ENCODE measurements at regions not wholly inside any gene's neighbourhood (a gene's known extent, or its start where the extent isn't known, plus 50 kb on each side); places are given as distances from the start of the nearest gene placed in this dataset.

DNA sequence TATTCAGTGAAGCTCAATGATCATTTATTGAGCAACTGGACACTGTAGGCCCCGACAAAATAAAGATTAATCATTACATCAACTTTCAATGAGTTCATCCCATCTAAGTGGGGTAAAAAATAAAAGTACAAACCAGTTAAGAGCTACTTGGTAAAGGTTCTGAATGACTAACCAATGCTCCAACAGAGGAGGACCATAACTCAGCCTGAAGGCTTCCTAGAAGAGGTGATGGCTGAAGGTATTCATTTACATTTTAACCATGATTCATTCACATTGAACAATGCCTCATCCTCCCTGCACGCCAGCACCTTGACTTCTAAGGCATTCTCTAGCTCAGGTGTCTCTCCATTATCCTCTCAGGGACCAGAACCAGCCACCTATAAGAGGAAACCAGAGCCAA lies 201.4 kb downstream of the ZNF462 start:
- TF ChIP-seq, protein P1, sequence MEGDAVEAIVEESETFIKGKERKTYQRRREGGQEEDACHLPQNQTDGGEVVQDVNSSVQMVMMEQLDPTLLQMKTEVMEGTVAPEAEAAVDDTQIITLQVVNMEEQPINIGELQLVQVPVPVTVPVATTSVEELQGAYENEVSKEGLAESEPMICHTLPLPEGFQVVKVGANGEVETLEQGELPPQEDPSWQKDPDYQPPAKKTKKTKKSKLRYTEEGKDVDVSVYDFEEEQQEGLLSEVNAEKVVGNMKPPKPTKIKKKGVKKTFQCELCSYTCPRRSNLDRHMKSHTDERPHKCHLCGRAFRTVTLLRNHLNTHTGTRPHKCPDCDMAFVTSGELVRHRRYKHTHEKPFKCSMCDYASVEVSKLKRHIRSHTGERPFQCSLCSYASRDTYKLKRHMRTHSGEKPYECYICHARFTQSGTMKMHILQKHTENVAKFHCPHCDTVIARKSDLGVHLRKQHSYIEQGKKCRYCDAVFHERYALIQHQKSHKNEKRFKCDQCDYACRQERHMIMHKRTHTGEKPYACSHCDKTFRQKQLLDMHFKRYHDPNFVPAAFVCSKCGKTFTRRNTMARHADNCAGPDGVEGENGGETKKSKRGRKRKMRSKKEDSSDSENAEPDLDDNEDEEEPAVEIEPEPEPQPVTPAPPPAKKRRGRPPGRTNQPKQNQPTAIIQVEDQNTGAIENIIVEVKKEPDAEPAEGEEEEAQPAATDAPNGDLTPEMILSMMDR (IDR thresholded peaks at IDR 0.05) = no peak
- no peaks in the 10 kb centered on the region for H3K9me3 Mint-ChIP-seq
- H3K4me3 Mint-ChIP-seq = no peak overlapping the region
- no peak overlapping the region for H3K27ac Mint-ChIP-seq
- no peak for DNase-seq
- no peaks in the 10 kb centered on the region for H3K4me1 Mint-ChIP-seq (ENCODE audit: low read depth)
- H3K36me3 Mint-ChIP-seq (ENCODE audit: low read depth) = no peaks in the 10 kb centered on the region
- H3K27me3 Mint-ChIP-seq (ENCODE audit: insufficient read depth) = peaks cover 2% of the 10 kb centered on the region

DNA sequence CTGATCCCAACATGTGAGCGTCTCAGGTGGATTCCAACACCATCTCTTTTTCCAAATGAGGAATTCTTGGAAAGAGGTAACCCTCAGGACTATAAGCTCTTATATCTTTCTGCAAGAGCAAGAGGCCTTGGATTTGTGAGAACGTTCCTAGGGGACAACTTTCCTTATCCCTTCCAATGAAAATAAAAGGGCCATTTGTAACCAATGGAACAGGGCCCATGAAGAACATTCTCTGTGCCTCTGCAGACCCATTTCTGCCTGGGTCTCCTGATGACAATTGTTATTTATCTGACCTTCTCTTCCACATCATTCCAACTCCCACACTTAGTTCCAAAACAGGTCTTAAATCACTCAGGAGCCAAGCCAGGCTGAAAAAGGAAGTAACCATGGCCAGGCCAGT lies 202.6 kb downstream of the ZNF462 start:
- Mint-ChIP-seq H3K36me3 (ENCODE audit: low read depth) (no peaks in the 10 kb centered on the region), H3K4me1 (ENCODE audit: low read depth) (no peaks in the 10 kb centered on the region), H3K27me3 (ENCODE audit: insufficient read depth) (peaks cover 2% of the 10 kb centered on the region), H3K27ac (no peak overlapping the region), H3K9me3 (no peaks in the 10 kb centered on the region), H3K4me3 (no peak overlapping the region)
- no peak for DNase-seq
- TF ChIP-seq, protein P1 (IDR thresholded peaks at IDR 0.05) = no peak

DNA sequence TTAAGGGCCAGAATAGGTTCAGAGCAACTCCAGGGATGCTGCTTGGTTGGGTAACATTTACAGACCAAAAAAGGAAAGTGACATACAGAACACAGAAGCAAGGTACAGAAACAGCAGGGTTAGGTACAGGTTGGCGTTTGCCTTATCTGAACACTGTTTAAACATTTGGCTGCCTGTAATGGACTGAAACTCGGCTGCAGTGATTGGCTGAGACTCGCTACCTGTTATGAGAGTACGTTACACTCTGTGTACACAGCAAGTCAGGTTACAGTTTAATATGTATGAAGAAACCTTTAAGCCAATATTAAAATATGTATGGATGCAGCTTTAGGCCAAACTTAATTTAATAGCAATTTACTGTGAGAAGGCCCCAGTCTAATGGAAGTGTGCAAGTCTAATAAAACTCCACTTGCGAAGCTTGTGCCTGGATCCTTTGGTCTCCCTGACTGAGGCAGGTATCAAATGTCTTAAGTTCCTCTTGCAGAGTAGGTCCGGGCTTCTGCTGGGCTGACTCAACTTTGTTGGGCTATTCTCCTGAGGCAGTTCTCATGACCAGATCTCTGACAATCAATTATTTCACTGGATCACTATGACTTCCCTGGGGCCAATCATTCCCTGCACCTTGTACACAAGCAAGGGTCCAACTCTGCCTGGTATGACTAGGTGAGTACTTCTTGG lies 204.9 kb downstream of the ZNF462 start:
- Mint-ChIP-seq H3K4me1 (ENCODE audit: low read depth) (no peaks in the 10 kb centered on the region), H3K27me3 (ENCODE audit: insufficient read depth) (peaks cover 2% of the 10 kb centered on the region), H3K27ac (no peak overlapping the region), H3K36me3 (ENCODE audit: low read depth) (no peaks in the 10 kb centered on the region), H3K4me3 (no peak overlapping the region), H3K9me3 (no peaks in the 10 kb centered on the region)
- TF ChIP-seq, protein P1 (IDR thresholded peaks at IDR 0.05) = no peak
- no peak for DNase-seq

DNA sequence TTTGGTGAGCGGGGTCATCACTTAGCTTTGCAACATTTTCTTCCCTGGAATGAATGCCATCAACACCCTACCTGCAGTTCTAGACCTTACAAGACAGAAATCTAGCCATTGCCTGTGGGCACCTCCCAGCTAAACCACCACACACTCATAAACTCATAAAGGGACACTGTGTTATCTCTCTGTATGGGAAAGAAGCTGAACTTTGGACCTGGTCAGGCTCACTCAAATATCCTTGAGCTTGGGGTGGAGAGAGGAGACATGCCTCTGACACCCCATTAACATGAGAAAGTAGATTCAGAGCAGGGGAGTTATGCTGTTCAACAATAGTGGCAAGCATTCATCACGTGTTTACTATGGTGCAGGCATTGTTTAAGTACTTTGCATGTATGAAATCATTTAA lies 205.6 kb downstream of the ZNF462 start:
- H3K27me3 Mint-ChIP-seq (ENCODE audit: insufficient read depth) = peaks cover 2% of the 10 kb centered on the region

DNA sequence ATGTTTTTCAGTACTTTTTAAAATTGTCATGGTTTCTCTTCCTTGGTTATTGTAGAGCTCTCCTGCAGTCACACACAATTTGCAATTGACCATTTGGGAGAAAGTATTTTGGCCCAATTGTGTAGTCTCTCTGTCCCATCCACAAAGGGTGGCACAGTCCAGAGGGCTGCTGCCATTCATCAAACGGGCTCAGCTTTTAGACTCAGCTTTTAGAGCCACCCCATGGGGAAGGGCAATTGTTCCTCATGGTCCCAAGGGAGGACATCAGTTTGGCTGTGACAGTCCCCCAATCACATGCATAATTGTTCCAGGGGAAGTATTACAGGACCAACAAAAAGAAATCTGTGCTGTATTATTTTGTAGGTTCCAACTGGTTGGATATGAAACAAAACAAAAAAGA lies 207.6 kb downstream of the ZNF462 start:
- no peaks in the 10 kb centered on the region for H3K4me1 Mint-ChIP-seq (ENCODE audit: low read depth)
- TF ChIP-seq, protein P1 (IDR thresholded peaks at IDR 0.05) = no peak
- H3K9me3 Mint-ChIP-seq = no peaks in the 10 kb centered on the region
- H3K36me3 Mint-ChIP-seq (ENCODE audit: low read depth) = no peaks in the 10 kb centered on the region
- no peak overlapping the region for H3K4me3 Mint-ChIP-seq
- H3K27me3 Mint-ChIP-seq (ENCODE audit: insufficient read depth) = peaks cover 3% of the 10 kb centered on the region
- H3K27ac Mint-ChIP-seq = no peak overlapping the region
- DNase-seq = no peak

More for the DNA sequence above, 205.6 kb downstream of the ZNF462 start:
- Mint-ChIP-seq H3K9me3 (no peaks in the 10 kb centered on the region), H3K36me3 (ENCODE audit: low read depth) (no peaks in the 10 kb centered on the region), H3K27ac (no peak overlapping the region), H3K4me1 (ENCODE audit: low read depth) (no peaks in the 10 kb centered on the region), H3K4me3 (no peak overlapping the region)
- TF ChIP-seq, protein P1 (IDR thresholded peaks at IDR 0.05) = no peak
- no peak for DNase-seq

Data from HFFc6 (cell line).